Mesenchymal stem cell (in vitro differentiated cells and primary cell): ENCODE measurements at regions not wholly inside any gene's neighbourhood (a gene's known extent, or its start where the extent isn't known, plus 50 kb on each side); places are given as distances from the start of the nearest gene placed in this dataset.

ENCODE experiments used
- DNase-seq: peaks from one replicate; pipeline ENCODE4 v3.0.0-alpha.2; 2013
- H2AFZ ChIP-seq: one replicate; pipeline ENCODE4 v1.6.1; 2013; ENCODE audit warnings: low read depth, mild to moderate bottlenecking, control low read depth, inconsistent platforms, low read length, moderate library complexity
- H2AK5ac ChIP-seq: 2 replicates; pipeline ENCODE4 v1.6.1; 2013; ENCODE audit warnings: low read length, moderate library complexity, mild to moderate bottlenecking, inconsistent platforms; ENCODE audit not compliant: severe bottlenecking
- H2BK120ac ChIP-seq: one replicate; pipeline ENCODE4 v1.6.1; 2013; ENCODE audit warnings: low read depth, mild to moderate bottlenecking, inconsistent platforms, low read length, moderate library complexity
- H2BK12ac ChIP-seq, 2 experiments: one replicate each; pipeline ENCODE4 v1.6.1; 2013; ENCODE audit warnings: inconsistent platforms in 2 of 2, low read length in 2 of 2, mild to moderate bottlenecking in 2 of 2, moderate library complexity in 2 of 2, control low read depth in 1 of 2
- H2BK15ac ChIP-seq: one replicate; pipeline ENCODE4 v1.6.1; 2013; ENCODE audit warnings: mild to moderate bottlenecking, low read depth, inconsistent platforms; ENCODE audit not compliant: poor library complexity, severe bottlenecking
- H2BK5ac ChIP-seq: 2 replicates; pipeline ENCODE4 v1.6.1; 2013; ENCODE audit warnings: low read depth, mild to moderate bottlenecking, low read length, control low read depth, inconsistent platforms; ENCODE audit not compliant: poor library complexity, severe bottlenecking
- H3K14ac ChIP-seq, 2 experiments: one replicate each; pipeline ENCODE4 v1.6.1; 2013; ENCODE audit warnings: inconsistent platforms in 2 of 2, low read length in 2 of 2, control low read depth in 1 of 2, mild to moderate bottlenecking in 1 of 2, moderate library complexity in 1 of 2
- H3K18ac ChIP-seq, 2 experiments: one replicate each; pipeline ENCODE4 v1.6.1; 2013; ENCODE audit warnings: inconsistent platforms in 2 of 2, low read length in 2 of 2, control low read depth in 1 of 2, low read depth in 1 of 2, mild to moderate bottlenecking in 1 of 2
- H3K23ac ChIP-seq, 2 experiments: one replicate each; pipeline ENCODE4 v1.6.1; 2013; ENCODE audit warnings: inconsistent platforms in 2 of 2, low read length in 2 of 2, mild to moderate bottlenecking in 2 of 2, moderate library complexity in 2 of 2, control low read depth in 1 of 2
- H3K27ac ChIP-seq: 2 replicates; pipeline ENCODE4 v1.5.1; 2013; ENCODE audit warnings: mild to moderate bottlenecking, moderate library complexity, low read length, control low read depth, inconsistent platforms; ENCODE audit not compliant: poor library complexity, severe bottlenecking
- H3K27me3 ChIP-seq, 2 experiments: 2 replicates each; pipeline versions ENCODE4 v1.6.1 to v1.7.0; 2013; ENCODE audit warnings: low read length in 2 of 2, mild to moderate bottlenecking in 2 of 2, moderate library complexity in 2 of 2, control low read depth in 1 of 2, inconsistent platforms in 1 of 2; ENCODE audit not compliant: control insufficient read depth in 1 of 2, insufficient read depth in 1 of 2
- H3K36me3 ChIP-seq, 2 experiments: 2 replicates each; pipeline versions ENCODE4 v1.6.1 to v1.7.0; 2013; ENCODE audit warnings: low read length in 2 of 2, control low read depth in 1 of 2, inconsistent platforms in 1 of 2, low read depth in 1 of 2, mild to moderate bottlenecking in 1 of 2; ENCODE audit not compliant: insufficient read depth in 2 of 2, control insufficient read depth in 1 of 2
- H3K4ac ChIP-seq, 2 experiments: one replicate each; pipeline ENCODE4 v1.6.1; 2013; ENCODE audit warnings: inconsistent platforms in 2 of 2, low read length in 2 of 2, mild to moderate bottlenecking in 2 of 2, moderate library complexity in 2 of 2, control low read depth in 1 of 2, low read depth in 1 of 2
- H3K4me1 ChIP-seq: 2 replicates; pipeline ENCODE4 v1.6.1; 2013; ENCODE audit warnings: low read depth, low read length, control low read depth; ENCODE audit not compliant: control insufficient read depth, insufficient read depth
- H3K4me2 ChIP-seq: 2 replicates; pipeline ENCODE4 v1.6.1; 2013; ENCODE audit warnings: low read length, mild to moderate bottlenecking, inconsistent platforms; ENCODE audit not compliant: poor library complexity, severe bottlenecking
- H3K4me3 ChIP-seq, 2 experiments: 2 replicates each; pipeline versions ENCODE4 v1.5.1 to v1.7.0; 2013; ENCODE audit warnings: low read length in 2 of 2, mild to moderate bottlenecking in 2 of 2, control low read depth in 1 of 2, low read depth in 1 of 2; ENCODE audit not compliant: insufficient read depth in 1 of 2
- H3K79me1 ChIP-seq: replicated peaks from 2 replicates; pipeline ENCODE4 v1.6.1; 2013; ENCODE audit warnings: mild to moderate bottlenecking, control low read depth, low read length, inconsistent platforms; ENCODE audit not compliant: poor library complexity, severe bottlenecking
- H3K9ac ChIP-seq: 2 replicates; pipeline ENCODE4 v1.7.0; 2013; ENCODE audit warnings: mild to moderate bottlenecking, low read length, moderate library complexity
- H3K9me3 ChIP-seq: 2 replicates; pipeline ENCODE4 v1.7.0; 2013; ENCODE audit warnings: mild to moderate bottlenecking, low read length; ENCODE audit not compliant: control insufficient read depth
- H4K8ac ChIP-seq: one replicate; pipeline ENCODE4 v1.6.1; 2013; ENCODE audit warnings: inconsistent platforms, mild to moderate bottlenecking, low read length, moderate library complexity
- H4K91ac ChIP-seq: one replicate; pipeline ENCODE4 v1.6.1; 2013; ENCODE audit warnings: mild to moderate bottlenecking, low read length, inconsistent platforms
- WGBS: methylation state at CpG from one replicate; pipeline ENCODE4 v1.1.7; 2013; ENCODE audit warnings: mixed read lengths; 5-methylcytosine and 5-hydroxymethylcytosine counted together

- H3K4me2 ChIP-seq = no peak overlapping the region
- no peak overlapping the region for H2AFZ ChIP-seq
- no peak for DNase-seq
- H3K79me1 ChIP-seq = no peaks in the 10 kb centered on the region
- no peak overlapping the region for H2BK5ac ChIP-seq
- H3K23ac ChIP-seq = no peak overlapping the region
- no peak overlapping the region for H2BK120ac ChIP-seq
- no peak overlapping the region for H3K18ac ChIP-seq
- no peak overlapping the region for H3K4me3 ChIP-seq
- H2BK15ac ChIP-seq = no peak overlapping the region
- WGBS = 40% methylated on average over 1 of the region's 1 CpG
- no peaks in the 10 kb centered on the region for H3K36me3 ChIP-seq
- H3K4ac ChIP-seq = no peak overlapping the region
- H4K8ac ChIP-seq = no peak overlapping the region
- H2BK12ac ChIP-seq = no peak overlapping the region
- H4K91ac ChIP-seq = no peak overlapping the region
- H3K9me3 ChIP-seq = no peaks in the 10 kb centered on the region
- no peak overlapping the region for H2AK5ac ChIP-seq
- no peaks in the 10 kb centered on the region for H3K27me3 ChIP-seq
- no peak overlapping the region for H3K9ac ChIP-seq
- H3K27ac ChIP-seq = no peak overlapping the region
- peaks cover 2% of the 10 kb centered on the region for H3K4me1 ChIP-seq
- no peak overlapping the region for H3K14ac ChIP-seq
Observed at GRCh38 chr9:71583792-71584191, 184.5 kb downstream of the CEMIP2 start.

DNA sequence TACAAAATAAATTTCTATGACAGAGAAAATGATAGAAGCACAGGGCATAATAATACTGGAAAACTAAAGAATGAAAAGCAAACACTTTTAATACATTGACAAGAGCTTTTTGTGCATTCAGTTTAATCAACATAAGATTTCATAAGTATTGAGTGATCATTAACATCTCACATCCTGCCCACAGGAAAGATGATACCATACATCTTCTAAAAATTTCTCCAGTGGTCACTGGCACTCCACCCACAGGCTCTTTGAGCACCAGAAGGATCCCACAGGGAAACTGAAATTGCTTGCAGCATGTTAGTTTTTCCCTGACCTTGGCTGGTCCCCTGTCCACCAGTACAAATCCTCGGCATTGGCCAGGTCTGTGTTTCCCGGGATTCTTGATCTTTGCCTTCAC is 186.0 kb downstream of the CEMIP2 start:
- Histone ChIP-seq H3K9me3 (no peaks in the 10 kb centered on the region), H4K91ac (no peak overlapping the region), H3K14ac (no peak overlapping the region), H2BK5ac (no peak overlapping the region), H3K79me1 (no peaks in the 10 kb centered on the region), H3K18ac (no peak overlapping the region), H3K9ac (no peak overlapping the region), H4K8ac (no peak overlapping the region), H3K4me3 (no peak overlapping the region), H3K27ac (no peak overlapping the region), H2BK120ac (no peak overlapping the region), H3K4me2 (no peak overlapping the region), H3K4ac (no peak overlapping the region), H3K36me3 (no peaks in the 10 kb centered on the region), H2AFZ (no peak overlapping the region), H3K4me1 (peaks cover 2% of the 10 kb centered on the region), H2BK15ac (no peak overlapping the region), H2BK12ac (no peak overlapping the region), H2AK5ac (no peak overlapping the region), H3K23ac (no peak overlapping the region), H3K27me3 (no peaks in the 10 kb centered on the region)
- DNase-seq = no peak
- WGBS = 78% methylated on average over 2 of the region's 2 CpGs

DNA sequence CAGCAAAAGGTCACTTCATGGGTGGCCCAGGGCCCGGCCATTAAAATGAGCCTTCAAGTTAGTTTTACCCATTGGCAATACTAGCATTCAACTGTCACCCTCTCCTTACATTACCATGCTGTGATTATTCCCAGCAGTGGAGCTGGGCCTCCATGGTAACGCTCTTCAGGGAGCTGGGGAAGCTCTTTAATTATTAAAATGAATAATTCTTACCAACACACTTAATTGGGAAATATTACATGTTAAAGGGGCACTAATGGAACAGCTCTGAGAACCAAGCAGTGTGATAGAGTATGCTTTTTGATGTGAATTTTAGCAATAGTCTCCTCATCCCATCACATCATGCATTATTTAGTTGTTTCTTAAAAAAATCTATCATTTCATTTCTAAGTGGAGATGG is 187.2 kb downstream of the CEMIP2 start:
- no peak overlapping the region for H4K8ac ChIP-seq
- H3K23ac ChIP-seq = no peak overlapping the region
- no peak overlapping the region for H4K91ac ChIP-seq
- DNase-seq = no peak
- no peak overlapping the region for H3K4me2 ChIP-seq
- H3K9ac ChIP-seq = no peak overlapping the region
- H2AK5ac ChIP-seq = no peak overlapping the region
- H3K18ac ChIP-seq = no peak overlapping the region
- no peak overlapping the region for H3K14ac ChIP-seq
- H3K79me1 ChIP-seq = no peaks in the 10 kb centered on the region
- no peak overlapping the region for H3K4me3 ChIP-seq
- H3K27me3 ChIP-seq = no peaks in the 10 kb centered on the region
- H3K27ac ChIP-seq = no peak overlapping the region
- no peaks in the 10 kb centered on the region for H3K9me3 ChIP-seq
- H2BK120ac ChIP-seq = no peak overlapping the region
- no peak overlapping the region for H2BK12ac ChIP-seq
- 90% methylated on average over 1 of the region's 2 CpGs for WGBS
- no peak overlapping the region for H2AFZ ChIP-seq
- H2BK15ac ChIP-seq = no peak overlapping the region
- no peak overlapping the region for H2BK5ac ChIP-seq
- peaks cover 2% of the 10 kb centered on the region for H3K4me1 ChIP-seq
- no peaks in the 10 kb centered on the region for H3K36me3 ChIP-seq
- no peak overlapping the region for H3K4ac ChIP-seq

- no peak overlapping the region for H4K8ac ChIP-seq
- no peak overlapping the region for H3K9ac ChIP-seq
- DNase-seq = no peak
- no peaks in the 10 kb centered on the region for H3K79me1 ChIP-seq
- H3K27me3 ChIP-seq = no peaks in the 10 kb centered on the region
- no peak overlapping the region for H2BK5ac ChIP-seq
- H3K27ac ChIP-seq = no peak overlapping the region
- H3K18ac ChIP-seq = no peak overlapping the region
- no peaks in the 10 kb centered on the region for H3K9me3 ChIP-seq
- H4K91ac ChIP-seq = no peak overlapping the region
- H3K36me3 ChIP-seq = no peaks in the 10 kb centered on the region
- 83% methylated on average over 4 of the region's 4 CpGs for WGBS
- H3K23ac ChIP-seq = no peak overlapping the region
- no peak overlapping the region for H2BK120ac ChIP-seq
- no peak overlapping the region for H3K14ac ChIP-seq
- H3K4me1 ChIP-seq = no peaks in the 10 kb centered on the region
- H3K4me2 ChIP-seq = no peak overlapping the region
- H2BK12ac ChIP-seq = no peak overlapping the region
- H3K4ac ChIP-seq = no peak overlapping the region
- H3K4me3 ChIP-seq = no peak overlapping the region
- H2AK5ac ChIP-seq = no peak overlapping the region
- no peak overlapping the region for H2BK15ac ChIP-seq
- no peak overlapping the region for H2AFZ ChIP-seq
Observed at GRCh38 chr9:71571186-71571585, 197.1 kb downstream of the CEMIP2 start.
